ENCODE measurements at regions not wholly inside any gene's neighbourhood (a gene's known extent, or its start where the extent isn't known, plus 50 kb on each side); places are given as distances from the start of the nearest gene placed in this dataset.
A peak's percentile ranks its signal among the peaks of the same experiment; 100 is the strongest.

- no peak for DNase-seq (ENCODE audit: low spot score)
- no peak for TF ChIP-seq CTCF (IDR thresholded peaks at IDR 0.05)
- no peaks in the 10 kb centered on the region for H3K9me3 ChIP-seq
- H3K27ac ChIP-seq = no peak overlapping the region
- no peak overlapping the region for H3K4me3 ChIP-seq
- H3K27me3 ChIP-seq (replicated peaks; ENCODE audit: insufficient read depth) = no peaks in the 10 kb centered on the region
- H3K4me1 ChIP-seq (ENCODE audit: control insufficient read depth in 1 of 2, low read depth in 2 of 2) = no peaks in the 10 kb centered on the region
- no peak for ATAC-seq (ENCODE audit: insufficient number of reproducible peaks, low FRiP score, low read depth)
- H3K36me3 ChIP-seq = no peaks in the 10 kb centered on the region
Measured at GRCh38 chr2:3958969-3959368, 255.6 kb downstream of the DCDC2C start.

DNA sequence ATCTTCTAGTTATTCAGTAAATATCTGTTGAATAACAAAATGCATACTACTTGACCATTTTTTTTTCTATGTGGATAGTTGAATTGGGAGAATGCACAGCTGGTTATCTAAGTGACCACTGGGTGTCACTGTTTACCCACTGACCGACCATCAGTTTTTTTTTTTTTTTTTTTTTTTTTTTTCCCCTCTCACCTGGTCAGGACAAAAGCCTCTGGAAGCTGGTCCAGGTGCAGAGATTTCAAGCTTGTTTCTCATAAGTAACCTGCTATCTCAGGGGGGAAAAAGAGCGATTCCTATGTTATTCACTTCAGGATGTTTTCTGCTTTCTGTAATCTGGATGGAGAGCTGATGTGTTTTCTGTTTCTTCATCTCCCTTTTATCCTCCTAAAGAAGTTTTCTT is 256.0 kb downstream of the DCDC2C start:
- Histone ChIP-seq H3K36me3 (no peaks in the 10 kb centered on the region), H3K4me3 (no peak overlapping the region), H3K4me1 (ENCODE audit: control insufficient read depth in 1 of 2, low read depth in 2 of 2) (no peaks in the 10 kb centered on the region), H3K27me3 (replicated peaks; ENCODE audit: insufficient read depth) (no peaks in the 10 kb centered on the region), H3K9me3 (no peaks in the 10 kb centered on the region), H3K27ac (no peak overlapping the region)
- no peak for DNase-seq (ENCODE audit: low spot score)
- TF ChIP-seq CTCF (IDR thresholded peaks at IDR 0.05) = peak; percentile 18
- no peak for ATAC-seq (ENCODE audit: insufficient number of reproducible peaks, low FRiP score, low read depth)

GRCh38 chr2:3960106-3960505 is 256.7 kb downstream of the DCDC2C start:
- H3K27ac ChIP-seq = no peak overlapping the region
- H3K4me1 ChIP-seq (ENCODE audit: control insufficient read depth in 1 of 2, low read depth in 2 of 2) = no peaks in the 10 kb centered on the region
- no peaks in the 10 kb centered on the region for H3K36me3 ChIP-seq
- no peaks in the 10 kb centered on the region for H3K27me3 ChIP-seq (replicated peaks; ENCODE audit: insufficient read depth)
- DNase-seq (ENCODE audit: low spot score) (no peak), ATAC-seq (ENCODE audit: insufficient number of reproducible peaks, low FRiP score, low read depth) (no peak)
- no peaks in the 10 kb centered on the region for H3K9me3 ChIP-seq
- no peak overlapping the region for H3K4me3 ChIP-seq
- no peak for TF ChIP-seq CTCF (IDR thresholded peaks at IDR 0.05)

- no peaks in the 10 kb centered on the region for H3K9me3 ChIP-seq
- no peak for DNase-seq (ENCODE audit: low spot score)
- no peak for TF ChIP-seq CTCF (IDR thresholded peaks at IDR 0.05)
Measured at GRCh38 chr2:3962719-3963118, 259.3 kb downstream of the DCDC2C start.

GRCh38 chr2:3965211-3965610 is 261.8 kb downstream of the DCDC2C start:
- no peaks in the 10 kb centered on the region for H3K4me1 ChIP-seq (ENCODE audit: control insufficient read depth in 1 of 2, low read depth in 2 of 2)
- H3K27ac ChIP-seq = no peak overlapping the region
- no peaks in the 10 kb centered on the region for H3K9me3 ChIP-seq
- TF ChIP-seq CTCF (IDR thresholded peaks at IDR 0.05) = no peak
- DNase-seq (ENCODE audit: low spot score) (no peak), ATAC-seq (ENCODE audit: insufficient number of reproducible peaks, low FRiP score, low read depth) (no peak)
- H3K36me3 ChIP-seq = no peaks in the 10 kb centered on the region
- no peak overlapping the region for H3K4me3 ChIP-seq
- H3K27me3 ChIP-seq (replicated peaks; ENCODE audit: insufficient read depth) = no peaks in the 10 kb centered on the region

More at GRCh38 chr2:3962719-3963118, 259.3 kb downstream of the DCDC2C start:
- H3K27me3 ChIP-seq (replicated peaks; ENCODE audit: insufficient read depth) = no peaks in the 10 kb centered on the region
- no peak for ATAC-seq (ENCODE audit: insufficient number of reproducible peaks, low FRiP score, low read depth)
- H3K4me3 ChIP-seq = no peak overlapping the region
- H3K4me1 ChIP-seq (ENCODE audit: control insufficient read depth in 1 of 2, low read depth in 2 of 2) = no peaks in the 10 kb centered on the region
- H3K36me3 ChIP-seq = no peaks in the 10 kb centered on the region
- H3K27ac ChIP-seq = no peak overlapping the region

Data from thoracic aorta (tissue), 2 donors.